ENCODE measurements at regions not wholly inside any gene's neighbourhood (a gene's known extent, or its start where the extent isn't known, plus 50 kb on each side); places are given as distances from the start of the nearest gene placed in this dataset.

GRCh38 chr6:81265106-81265505 is 487.4 kb downstream of the TENT5A start:
- no peak for TF ChIP-seq CTCF (IDR thresholded peaks at IDR 0.05; ENCODE audit: low read depth, low read length, missing input control)
- TF ChIP-seq RXRA (IDR thresholded peaks at IDR 0.05): peak in 1 of 2 donors; percentile 32
- TF ChIP-seq REST (IDR thresholded peaks at IDR 0.05): no peak
- no peak for TF ChIP-seq JUND (IDR thresholded peaks at IDR 0.05)
- peak; percentile 29 for TF ChIP-seq SP1 (IDR thresholded peaks at IDR 0.05)
- peak; percentile 37 to 52 for TF ChIP-seq RAD21 (IDR thresholded peaks at IDR 0.05)
- TF ChIP-seq TAF1 (conservative IDR thresholded peaks at IDR 0.05): no peak
- TF ChIP-seq ATF3 (IDR thresholded peaks at IDR 0.05): peak; percentile 66
- no peak for TF ChIP-seq GABPA (IDR thresholded peaks at IDR 0.05 in 1 of 2, conservative IDR thresholded peaks at IDR 0.05 in 1 of 2)
- no peak for TF ChIP-seq EGR1 (IDR thresholded peaks at IDR 0.05; ENCODE audit: low read depth in 2 of 2)
- no peak for TF ChIP-seq NR2F2 (IDR thresholded peaks at IDR 0.05)
- TF ChIP-seq YY1 (IDR thresholded peaks at IDR 0.05): peak; percentile 62
- no peak for TF ChIP-seq HNF4G (IDR thresholded peaks at IDR 0.05)
